Ureter (tissue), 1 donor: ENCODE measurements at regions not wholly inside any gene's neighbourhood (a gene's known extent, or its start where the extent isn't known, plus 50 kb on each side); places are given as distances from the start of the nearest gene placed in this dataset.

Experiments used
- DNase-seq: peaks from one replicate; pipeline ENCODE4 v3.0.0-alpha.2; 2020; ENCODE audit warnings: low spot score
- donor health status: DM: yes; HTN: yes; CAD: no.

DNA sequence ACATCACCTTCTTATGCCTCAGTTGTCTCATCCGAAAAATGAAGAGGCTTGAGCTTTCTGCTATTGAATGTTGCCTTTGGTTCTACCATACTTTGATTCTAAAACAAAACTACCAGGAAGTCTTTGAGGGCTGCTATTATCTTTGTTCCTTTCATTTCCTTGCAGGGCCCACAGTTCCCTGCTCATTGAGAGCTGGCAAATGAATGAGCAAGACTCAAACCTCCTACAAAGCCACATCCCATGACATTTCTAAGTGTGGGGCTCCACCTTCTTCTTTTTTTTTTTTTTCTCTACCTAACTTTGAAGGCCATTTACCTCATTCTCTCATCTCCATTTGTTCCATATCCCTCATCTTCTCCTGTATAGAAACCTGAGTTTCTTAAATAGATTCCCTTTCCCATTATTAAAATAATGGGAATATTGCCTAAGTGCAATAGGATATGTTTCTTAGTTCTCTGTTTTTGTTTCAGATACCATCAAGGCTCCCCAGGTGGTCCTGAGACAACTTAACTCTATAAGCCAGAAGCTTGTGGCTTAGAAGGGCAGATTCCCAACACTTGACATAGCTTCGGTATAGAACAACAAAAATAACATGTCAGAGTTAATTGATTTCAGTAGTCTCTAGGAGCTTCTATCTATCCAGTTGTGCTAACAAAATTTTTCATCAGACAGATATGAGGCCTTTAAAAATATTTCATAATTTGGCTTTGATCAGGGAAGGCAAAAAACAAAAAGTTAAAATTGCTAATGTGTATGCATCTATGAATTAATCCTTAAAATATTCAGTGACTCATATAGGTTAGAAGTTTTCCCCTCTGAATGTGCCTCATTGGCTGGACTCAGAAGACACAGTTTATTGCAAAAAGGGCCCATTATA lies 951.6 kb downstream of the TUSC7 start:
- no peak for DNase-seq

DNA sequence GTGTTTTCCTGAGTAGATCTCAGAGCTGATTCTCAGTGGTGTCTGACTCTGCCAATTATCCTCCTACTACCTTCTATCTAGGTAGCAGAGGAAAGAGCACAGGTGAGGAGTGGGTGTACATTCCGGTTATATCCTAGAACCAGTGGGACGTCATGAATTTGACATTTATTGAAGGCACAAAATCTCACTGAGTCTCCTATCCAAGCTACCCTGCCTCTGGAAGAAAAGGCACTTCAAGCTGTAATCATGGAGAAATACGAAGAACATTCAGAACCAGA lies 952.2 kb downstream of the TUSC7 start:
- DNase-seq: no peak

DNA sequence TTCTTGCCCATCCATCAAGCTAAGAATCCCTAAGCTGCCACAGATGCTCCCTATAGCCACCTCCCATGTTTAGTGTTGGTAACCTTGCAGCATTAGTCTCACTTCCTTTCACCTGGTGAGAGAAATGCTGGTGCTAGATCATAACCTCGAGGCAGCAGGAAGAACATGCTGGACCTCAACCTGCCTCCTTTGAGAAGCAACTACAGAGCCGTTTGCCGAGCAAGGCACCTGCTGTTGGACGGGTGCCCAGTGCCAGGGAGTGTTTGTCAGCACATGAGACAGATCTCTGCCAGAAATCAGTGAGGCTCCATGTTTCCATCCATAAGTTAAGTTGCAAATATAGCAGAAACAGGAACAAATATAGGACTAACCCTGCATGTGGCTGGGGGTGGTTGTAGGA lies 955.7 kb downstream of the TUSC7 start:
- no peak for DNase-seq

DNA sequence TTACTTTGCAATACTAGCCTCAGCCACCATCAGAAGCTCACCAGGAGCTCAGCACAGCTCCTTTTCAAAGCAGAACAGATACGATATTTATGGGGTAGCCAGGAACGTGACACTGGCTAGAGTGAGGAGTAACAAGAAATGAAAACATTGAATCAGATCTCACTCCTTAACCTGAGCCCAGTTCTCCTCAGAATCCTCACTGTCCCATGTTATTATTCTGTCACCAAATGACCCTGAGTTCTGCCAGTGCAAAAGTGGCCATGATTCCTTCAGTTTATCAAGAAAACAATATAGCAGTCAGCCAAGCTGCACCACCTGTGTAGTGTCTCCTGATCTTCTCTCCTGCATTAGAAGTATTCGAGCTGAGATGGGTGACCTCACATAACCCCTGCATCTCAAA lies 956.7 kb downstream of the TUSC7 start:
- no peak for DNase-seq

DNA sequence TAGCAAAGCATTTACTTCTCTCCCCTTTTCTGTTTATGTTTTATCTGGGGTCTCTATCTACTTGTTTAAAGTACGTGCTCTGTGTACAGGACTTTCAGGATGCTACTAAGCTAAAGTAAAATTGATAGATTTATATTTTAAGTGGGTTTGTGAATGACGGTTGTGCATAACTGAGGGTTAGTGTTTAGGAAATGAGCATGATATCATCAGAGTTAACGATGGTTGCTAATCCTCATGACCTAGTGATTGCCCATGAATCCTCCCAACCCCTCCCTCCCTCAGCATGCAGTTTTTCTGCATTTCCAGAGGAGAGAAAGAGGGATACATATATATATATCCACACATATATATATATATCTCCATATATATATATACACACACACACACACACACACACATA lies 957.2 kb downstream of the TUSC7 start:
- DNase-seq: no peak

DNA sequence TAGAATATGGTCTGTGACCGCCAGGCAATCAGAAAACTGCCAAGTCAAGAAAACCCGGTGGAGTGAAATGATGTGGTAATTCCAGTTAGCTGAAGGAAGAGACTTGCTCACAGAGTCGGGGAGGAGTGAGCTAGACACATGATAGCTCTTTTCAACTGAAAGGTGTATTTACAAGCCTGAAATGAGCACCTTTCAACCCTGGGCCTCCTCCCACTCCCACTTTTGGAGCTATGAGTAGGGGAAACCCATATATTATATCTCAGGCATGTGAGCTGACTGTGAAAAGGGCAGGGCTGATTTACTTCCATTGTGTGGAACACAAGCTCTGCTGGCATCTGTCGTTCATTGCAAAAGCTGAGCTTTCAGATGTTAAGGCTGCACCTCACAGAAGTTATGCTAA lies 960.2 kb downstream of the TUSC7 start:
- no peak for DNase-seq

DNA sequence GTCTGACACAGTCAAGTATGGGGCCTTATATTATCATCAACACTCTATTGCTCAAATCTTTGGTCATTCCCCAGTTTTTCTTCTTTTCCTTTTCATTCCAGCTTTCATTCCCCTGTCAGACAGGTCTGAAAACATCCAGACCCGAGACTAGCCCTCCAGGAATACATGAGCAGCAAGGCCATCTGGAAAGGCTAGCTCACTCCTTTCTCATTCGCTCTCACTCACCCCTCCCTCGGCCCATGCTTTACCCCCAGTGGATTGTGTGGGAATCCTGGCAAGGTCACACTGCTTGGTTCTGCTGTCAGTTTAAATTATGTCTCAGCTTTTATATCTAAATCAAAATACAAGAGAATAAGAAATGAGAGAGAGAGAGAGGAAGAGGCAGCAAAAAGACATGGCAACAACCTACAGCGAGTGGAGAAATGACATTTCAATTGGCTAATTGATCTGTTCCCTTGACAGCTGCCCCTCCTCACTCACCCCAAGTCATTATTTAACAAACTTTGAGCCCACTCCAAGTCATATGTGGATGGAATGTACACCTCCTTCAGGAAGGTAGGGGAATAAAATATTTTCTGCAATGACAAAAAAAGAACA lies 962.2 kb downstream of the TUSC7 start:
- DNase-seq: no peak

DNA sequence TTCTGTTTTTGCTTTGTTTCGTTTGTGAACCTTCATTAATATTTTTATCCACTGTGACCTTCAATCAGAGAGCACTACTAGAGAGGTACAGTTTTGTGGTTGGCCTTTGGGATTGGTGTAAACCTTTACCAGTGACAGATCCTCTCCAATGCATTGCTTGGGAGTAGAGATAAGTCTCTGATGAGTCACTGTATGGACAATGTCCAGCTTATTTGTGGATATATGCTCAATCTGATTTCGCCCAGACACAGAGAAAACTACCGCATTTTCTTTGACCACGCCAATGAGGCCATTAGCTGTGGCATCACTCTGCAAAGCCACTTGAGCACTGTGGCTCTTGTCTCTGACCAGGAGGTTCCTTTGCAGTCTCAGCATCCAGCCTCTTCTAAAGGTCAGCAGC lies 964.7 kb downstream of the TUSC7 start:
- no peak for DNase-seq

DNA sequence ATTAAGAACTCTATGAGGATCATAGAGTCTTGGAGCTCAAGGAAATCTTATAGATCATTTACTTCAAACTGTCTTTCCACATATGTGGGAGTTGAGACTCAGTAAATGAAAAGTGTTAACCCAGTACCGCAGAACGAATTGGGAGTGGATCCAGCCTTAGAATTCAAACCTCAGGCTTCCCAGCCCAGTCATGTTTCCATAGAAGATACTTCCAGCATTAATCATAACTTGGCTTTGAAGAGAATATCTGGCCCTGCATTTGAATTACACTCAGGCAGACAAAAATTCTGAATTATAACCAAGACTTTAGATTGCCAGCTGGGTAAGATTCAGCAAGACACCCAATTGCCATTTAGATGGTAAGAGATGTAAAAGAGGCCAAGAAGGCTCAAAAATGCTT lies 972.0 kb downstream of the TUSC7 start:
- no peak for DNase-seq

DNA sequence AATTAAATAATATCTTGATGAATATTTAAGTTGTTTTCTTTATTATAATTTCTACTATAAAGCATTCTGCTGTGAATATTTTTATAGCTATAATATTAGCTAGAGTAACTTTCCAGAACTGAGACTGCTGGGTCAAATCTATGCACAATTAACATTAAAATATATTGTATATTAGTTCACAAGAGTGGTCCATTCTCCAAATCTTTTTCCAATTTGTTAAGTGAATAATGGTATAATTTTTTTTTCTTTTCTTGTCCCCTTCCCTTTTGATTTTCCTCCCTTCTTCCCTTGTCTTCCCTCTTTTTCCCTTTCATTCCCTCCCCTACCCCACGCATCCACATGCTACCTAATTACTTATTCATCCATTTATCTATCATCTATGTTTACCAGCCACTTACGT lies 977.5 kb downstream of the TUSC7 start:
- no peak for DNase-seq

DNA sequence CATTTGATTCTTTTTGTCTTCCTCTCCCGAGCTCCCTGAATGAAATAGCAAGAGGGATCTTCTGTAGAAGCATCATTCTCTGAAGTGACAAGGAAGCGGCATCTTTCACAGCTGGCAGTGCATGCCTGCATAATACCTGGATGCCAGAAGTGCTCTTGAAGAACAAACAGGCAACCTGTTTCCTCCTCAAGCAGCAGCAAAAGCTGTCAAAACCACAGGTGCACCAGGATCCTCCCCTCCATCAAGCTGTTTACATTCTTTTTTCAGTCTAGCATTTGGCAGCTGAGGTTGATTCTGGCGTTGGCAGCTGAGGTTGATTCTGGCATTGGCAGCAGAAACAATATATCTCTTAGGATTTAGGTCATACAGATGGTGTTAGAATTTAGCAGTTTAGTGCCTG lies 979.0 kb downstream of the TUSC7 start:
- no peak for DNase-seq

DNA sequence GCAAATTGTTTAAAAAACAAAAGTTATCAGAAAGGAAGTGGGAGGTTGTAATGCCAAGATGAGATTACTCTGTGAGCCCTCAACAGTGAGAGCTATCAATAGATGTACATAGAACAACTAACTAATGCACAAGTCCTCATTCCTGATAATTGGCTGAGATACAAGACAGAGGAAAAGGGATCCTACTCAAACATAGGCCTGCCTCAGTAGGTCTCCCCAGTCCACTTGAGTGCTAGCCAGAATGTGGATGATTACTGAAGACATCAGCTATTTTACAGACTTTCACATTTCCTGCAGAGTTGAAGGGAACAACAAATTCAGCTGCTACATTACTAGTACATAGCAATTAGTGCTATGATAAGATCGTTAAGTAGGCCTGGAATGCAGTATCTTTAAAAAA lies 981.9 kb downstream of the TUSC7 start:
- DNase-seq: no peak

DNA sequence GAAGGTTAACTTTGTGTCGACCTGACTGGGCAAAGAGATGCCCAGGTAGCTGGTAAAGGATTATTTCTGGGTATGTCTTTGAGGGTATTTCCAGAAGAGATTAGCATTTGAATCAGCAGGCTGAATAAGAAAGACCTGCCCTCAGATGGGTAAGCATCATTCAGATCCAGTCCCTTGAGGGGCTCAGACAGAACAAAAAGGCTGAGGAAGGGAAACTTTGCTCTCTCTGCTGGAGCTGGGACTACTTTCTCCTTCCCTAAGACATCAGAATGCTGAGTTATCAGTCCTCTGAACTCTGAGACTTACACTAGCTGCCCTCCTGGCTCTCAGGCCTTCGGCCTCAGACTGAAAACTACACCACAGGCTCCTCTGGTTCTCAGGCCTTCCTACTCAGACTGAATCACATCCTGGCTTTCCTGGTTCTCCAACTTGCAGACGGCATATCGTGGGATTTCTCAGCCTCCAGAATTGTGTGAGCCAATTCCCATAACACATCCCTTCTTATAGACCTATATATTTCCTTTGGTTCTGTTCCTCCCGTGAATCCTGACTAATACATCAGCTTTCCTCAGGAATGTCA lies 982.9 kb downstream of the TUSC7 start:
- DNase-seq: no peak

DNA sequence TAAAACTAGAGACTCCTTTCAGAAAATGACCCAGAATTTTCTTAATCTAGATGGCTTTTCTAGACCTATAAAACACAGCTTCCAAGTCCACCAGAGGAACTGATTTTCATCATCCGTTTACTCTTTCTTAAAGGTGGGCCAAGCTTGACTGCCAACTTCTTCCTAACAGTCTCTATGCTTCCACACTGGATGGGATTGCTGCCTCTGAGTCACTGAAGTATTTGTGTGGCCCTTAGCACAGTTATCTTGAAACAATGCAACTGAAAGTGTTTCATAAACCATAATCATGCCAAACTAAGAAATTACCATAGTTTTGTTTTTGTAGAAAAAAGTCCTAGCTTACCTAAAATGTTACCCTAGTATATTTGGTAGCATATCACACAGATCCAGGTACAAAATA lies 985.7 kb downstream of the TUSC7 start:
- DNase-seq: no peak

DNA sequence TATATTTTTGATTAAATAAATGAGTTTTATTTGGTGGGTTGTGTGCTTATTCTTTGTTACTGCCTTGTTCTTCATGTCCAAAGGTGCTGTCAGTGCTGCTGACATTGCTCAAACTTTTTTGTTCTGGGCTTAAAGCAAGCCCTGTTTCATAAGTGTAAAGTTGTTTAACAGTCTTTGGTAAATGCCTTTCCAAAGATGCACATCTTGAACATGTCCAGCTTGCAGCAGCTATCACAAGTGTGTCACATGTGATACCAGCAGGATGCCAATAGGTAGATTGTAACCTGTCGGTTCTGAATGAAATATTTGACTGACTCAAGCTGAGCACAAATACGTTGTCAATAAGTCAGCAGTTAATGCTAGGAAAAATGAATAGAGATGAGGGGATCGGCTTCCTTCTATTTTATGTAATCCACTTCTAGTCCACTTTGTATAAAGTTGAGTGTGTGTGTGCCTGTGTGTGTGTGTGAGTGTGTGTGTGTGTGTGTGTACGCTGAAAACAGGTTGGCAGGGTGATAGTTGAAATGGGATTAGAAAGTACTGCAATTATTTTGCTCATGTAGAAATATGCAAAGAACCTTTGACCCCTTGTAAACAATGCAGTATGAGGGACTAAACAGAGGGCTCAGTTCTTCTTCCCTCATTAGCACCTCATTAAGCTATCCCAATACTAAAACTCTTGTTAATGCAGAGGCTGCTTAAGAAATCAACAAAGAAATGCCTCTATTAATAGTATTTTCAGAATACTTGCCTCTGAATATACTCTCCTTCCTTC lies 986.5 kb downstream of the TUSC7 start:
- no peak for DNase-seq

DNA sequence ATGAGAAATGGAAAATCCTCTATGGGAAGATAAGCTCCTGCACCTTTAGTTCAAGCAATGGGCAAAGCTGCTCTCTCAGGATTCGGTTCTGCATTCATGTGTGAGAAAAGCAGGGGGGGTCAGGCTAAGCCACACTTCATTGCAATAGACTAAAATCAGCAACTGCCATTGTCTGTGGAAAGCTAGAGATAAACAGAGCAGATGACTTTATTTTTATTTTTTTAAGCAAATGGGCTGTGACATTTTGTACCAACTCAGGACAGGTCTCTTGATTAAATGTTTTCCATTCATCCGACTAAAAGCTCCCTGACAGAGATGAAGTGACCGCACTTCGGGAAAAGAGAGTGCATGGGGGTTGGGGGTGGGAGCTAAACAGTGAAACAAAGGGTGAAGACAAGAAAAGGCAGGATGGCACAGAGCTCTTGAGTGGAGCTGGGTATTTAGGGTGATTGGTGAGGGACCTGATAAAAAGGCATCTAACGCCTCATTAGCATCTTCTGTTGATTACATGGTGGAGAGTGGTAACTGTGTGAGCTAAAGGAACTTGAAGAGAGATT lies 987.4 kb downstream of the TUSC7 start:
- no peak for DNase-seq

DNA sequence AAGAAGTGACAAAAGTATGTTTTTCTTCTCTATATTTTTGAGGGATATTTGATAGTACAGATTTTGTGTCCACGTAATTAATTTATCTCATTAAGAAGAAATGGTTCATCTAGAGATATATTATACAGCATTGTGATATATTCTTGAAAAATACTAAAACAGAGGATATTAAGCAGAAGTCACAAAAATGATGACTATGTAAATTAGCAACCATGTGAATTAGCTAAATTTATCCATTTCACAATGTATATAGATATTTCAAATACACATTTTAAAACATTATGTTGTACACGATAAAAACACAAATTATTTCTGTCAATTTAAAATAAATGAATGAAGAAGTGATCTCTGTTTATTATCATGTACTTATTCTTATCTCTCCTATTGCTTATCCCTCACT lies 989.5 kb downstream of the TUSC7 start:
- no peak for DNase-seq

DNA sequence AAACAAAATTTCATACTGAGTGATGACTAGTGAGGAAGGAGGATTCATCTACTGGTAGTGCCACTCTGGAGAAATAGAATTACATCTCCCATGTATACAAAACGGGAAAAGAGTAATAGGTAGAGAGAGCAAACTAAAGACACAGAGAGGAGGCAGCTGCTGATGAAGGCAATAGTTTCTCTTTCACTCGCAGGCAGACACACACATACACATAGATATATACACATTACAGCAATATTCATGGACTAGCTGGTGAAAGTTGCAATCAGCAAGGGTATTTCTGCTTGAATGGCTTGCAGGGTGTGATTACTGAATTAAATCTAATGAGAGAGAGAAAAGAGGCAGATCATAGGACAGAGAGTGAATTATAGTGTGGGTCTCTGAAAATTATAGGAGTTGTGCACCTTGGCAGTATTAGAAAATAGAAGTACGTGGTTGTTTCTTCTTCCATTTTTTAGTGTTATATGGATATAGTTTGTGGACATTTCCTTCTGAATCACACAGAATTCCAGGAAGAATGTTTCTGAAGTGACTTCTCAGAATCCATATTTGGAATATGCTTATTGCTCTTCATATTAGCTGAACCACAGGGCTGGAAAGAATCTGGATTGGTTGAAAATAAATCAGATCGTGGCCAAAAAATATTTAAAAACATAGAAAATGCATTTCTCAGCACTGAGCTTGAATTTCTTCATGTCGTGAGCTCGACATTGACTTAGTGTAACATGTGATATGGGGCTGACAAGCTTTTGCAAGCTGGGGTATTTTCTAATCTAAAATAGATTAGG lies 991.2 kb downstream of the TUSC7 start:
- DNase-seq: no peak

DNA sequence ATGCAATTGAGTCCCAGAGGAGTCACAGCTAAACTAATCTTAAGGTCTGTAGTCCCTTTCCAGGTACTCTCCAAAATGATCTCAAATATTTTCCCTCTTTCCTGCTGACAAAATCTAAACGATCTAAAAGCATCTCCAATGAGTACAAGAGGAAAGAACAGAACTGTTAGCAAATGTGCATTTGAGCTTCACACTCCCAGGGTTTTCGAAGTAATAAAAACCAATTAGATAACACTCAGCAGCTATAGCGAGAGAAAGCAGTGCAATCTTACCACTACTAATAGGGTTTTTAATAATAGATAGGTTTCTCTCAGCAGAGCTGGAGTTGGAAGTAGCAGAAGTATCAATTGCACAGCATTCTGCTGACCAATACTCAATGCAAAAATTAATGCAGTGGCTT lies 995.4 kb downstream of the TUSC7 start:
- no peak for DNase-seq

DNA sequence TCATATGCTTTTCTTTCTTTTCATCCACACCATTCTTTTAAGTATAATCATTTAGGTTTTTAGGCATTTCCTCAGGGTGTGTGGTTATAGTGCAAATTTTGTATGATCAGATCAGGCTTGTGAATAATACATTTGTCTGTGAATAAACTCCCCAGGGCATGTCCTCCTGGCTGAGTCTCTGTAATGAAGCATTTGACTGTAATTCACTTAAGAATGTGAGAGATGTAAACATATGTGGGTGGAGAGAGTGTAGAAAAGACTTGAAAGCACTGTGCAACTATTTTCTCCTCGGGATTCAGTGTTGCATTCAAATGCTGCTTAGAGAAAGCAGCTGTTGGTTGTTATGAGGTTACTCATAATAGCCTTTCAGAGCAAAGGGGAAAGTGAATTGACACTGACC lies 996.5 kb downstream of the TUSC7 start:
- DNase-seq: no peak

DNA sequence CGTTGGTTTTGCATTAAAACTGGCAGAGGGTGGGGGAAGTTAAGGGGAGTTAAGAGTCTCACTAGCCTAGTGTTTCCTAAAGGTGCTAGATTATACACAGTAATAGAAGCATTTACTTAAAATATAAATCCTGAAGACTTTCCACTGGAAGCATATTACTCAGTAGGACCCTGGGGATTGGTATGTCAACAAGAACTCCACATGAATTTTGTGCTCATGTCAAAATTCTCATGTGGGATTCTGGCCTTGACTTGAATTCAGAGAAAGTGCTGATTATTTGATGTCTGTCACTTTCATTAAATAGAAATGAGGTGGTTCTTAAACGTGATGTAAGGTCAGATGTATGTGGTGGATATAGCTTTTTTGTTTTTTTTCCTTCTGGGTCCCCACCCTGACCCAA lies 997.2 kb downstream of the TUSC7 start:
- DNase-seq: no peak

DNA sequence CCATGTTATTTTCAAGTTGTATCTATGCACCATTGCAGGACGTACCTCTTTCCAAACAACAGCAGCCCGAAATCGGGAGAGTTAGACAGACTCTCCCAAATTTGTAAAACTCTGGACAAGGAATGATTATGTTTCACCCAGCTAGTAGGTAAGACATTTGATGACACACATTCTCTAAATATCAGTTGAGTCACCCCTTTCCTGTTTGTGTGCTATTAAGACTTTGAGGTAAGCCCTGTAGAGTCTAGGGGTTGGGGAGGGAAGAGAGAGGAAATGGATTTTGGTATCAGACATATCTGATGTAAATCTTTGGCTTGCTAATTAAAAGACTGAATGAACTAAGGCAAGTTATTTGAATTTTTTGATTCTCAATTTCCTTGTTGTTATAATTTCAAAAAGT lies 999.0 kb downstream of the TUSC7 start:
- no peak for DNase-seq
